ENCODE measurements at regions not wholly inside any gene's neighbourhood (a gene's known extent, or its start where the extent isn't known, plus 50 kb on each side); places are given as distances from the start of the nearest gene placed in this dataset.

DNA sequence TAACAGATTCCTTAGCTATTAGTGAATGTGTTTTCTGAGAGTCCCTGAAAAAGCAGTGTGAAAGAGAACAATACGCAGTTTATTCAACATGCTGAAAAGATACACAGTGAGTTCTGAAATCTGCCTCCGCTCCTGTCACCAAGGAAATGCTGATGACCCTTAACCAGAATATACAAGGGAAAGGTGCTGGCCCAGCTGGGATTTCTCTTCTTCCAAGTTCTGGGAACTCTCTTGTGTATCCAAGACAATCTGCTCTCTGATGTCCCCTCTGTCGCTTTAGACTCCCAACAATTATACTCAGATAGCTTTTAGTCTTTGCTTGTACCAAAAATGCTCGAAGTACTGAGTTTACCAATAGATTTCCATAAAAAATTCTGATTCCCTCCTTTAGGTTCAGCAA lies 214.9 kb downstream of the TMEM167A start:
- TF ChIP-seq, protein P1, sequence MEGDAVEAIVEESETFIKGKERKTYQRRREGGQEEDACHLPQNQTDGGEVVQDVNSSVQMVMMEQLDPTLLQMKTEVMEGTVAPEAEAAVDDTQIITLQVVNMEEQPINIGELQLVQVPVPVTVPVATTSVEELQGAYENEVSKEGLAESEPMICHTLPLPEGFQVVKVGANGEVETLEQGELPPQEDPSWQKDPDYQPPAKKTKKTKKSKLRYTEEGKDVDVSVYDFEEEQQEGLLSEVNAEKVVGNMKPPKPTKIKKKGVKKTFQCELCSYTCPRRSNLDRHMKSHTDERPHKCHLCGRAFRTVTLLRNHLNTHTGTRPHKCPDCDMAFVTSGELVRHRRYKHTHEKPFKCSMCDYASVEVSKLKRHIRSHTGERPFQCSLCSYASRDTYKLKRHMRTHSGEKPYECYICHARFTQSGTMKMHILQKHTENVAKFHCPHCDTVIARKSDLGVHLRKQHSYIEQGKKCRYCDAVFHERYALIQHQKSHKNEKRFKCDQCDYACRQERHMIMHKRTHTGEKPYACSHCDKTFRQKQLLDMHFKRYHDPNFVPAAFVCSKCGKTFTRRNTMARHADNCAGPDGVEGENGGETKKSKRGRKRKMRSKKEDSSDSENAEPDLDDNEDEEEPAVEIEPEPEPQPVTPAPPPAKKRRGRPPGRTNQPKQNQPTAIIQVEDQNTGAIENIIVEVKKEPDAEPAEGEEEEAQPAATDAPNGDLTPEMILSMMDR (IDR thresholded peaks at IDR 0.05; ENCODE audit: borderline replicate concordance, extremely low read depth, low read length, poor library complexity, severe bottlenecking): no peak
- TF ChIP-seq EZH2 (IDR thresholded peaks at IDR 0.05; ENCODE audit: borderline replicate concordance, low read depth, low read length, severe bottlenecking): no peak

Data from DND-41 (cell line).